GM18951 (cell line): ENCODE measurements at regions not wholly inside any gene's neighbourhood (a gene's known extent, or its start where the extent isn't known, plus 50 kb on each side); places are given as distances from the start of the nearest gene placed in this dataset.

Experiments
- POLR2A ChIP-seq: IDR thresholded peaks from 4 replicates; pipeline ENCODE4 v1.6.1; 2011; ENCODE audit warnings: mild to moderate bottlenecking; ENCODE audit not compliant: insufficient read length, insufficient read depth; ENCODE audit errors: extremely low read depth
- in situ Hi-C: fragments of 300-500 bp; cut with MboI; formaldehyde crosslinking; loops from one replicate; pipeline ENCODE4 v1.12.0; 2022; ENCODE audit warnings: low sequenced_read_pairs, mixed read lengths, inconsistent platforms; ENCODE audit not compliant: unreplicated experiment

DNA sequence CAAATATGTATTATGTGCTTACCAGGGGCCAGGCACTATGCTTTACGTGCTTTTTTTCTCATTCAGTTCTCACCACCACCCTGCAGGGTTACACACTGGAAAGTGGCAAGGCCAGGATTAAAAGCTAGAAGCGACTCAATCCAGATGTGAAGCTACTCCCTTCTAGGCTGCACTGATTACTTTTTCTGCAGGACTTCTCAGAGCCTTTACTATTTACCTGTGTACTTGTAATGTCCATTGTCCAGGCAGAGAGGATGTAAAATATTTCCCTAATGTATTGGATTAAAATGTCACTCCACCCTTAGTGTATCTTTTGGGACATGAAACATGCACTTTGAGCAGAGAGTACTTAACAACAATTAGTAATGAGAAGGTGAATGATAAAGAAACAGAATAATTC is 287.5 kb upstream of the EEF2KMT start:
- TF ChIP-seq POLR2A = no peak
- in situ Hi-C loops = no loop called here

DNA sequence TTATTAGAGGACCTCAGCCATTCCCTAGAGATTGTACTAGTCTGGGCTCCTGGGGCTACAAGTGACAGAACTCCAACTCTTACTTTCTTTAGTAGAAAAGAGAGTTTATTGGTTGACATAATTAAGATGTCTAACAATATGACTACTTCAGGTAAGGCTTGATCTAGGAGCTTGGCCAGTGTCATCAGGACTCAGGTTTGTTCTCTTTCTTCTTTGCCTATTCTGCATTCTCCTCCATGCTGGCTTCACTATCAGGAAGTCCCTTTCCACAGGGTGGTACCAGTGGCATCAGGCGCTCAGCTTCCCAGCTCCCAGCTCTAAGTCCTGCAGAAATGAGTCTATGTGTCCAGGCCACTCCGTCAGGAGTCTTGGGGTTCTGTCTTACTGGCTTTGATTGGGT is 286.1 kb upstream of the EEF2KMT start:
- no peak for TF ChIP-seq POLR2A
- in situ Hi-C loops = no loop called here

DNA sequence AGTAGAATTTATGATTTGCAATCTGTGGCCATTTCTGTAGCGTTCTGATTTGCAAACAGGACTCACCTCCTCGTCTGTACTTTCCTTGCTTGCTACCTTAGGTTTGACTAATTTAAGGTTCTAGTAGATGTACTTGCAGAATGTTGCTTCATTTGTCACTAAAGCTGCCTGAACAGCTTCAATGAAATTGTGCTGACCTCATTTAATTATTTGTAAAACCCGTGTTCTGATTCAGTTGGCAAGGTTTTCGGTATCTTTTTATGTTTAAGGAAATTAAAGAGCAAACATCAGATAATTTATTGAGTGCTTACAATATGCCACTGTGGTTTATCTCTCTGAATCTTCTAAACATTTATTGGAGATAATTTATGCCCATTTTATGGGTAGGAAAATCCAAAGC is 284.9 kb upstream of the EEF2KMT start:
- no peak for TF ChIP-seq POLR2A

DNA sequence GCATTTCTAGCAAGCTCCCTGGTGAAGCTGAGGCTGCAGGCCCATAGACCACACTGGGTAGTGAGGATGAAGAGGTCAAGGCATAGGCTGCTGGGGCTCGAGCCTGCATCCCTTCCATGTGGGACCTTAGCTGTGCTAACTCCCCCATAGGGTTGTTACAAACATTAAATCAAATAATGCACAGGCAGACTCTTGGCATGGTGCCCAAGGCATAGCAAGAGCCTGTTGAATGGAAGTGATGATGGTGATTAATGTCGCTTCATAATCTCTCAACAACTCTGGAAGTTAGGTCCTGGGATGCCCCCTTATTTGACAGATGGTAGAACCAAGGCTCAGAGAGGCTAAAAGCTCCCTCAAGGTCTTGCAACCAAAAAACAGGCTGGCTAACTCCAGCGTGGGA is 283.9 kb upstream of the EEF2KMT start:
- in situ Hi-C loops = no loop called here
- no peak for TF ChIP-seq POLR2A

More for the DNA sequence above, 284.9 kb upstream of the EEF2KMT start:
- in situ Hi-C loops = no loop called here

- TF ChIP-seq POLR2A = no peak
- in situ Hi-C loops = no loop called here
These were observed 282.4 kb upstream of the EEF2KMT start for GRCh38 chr16:5379954-5380353.

DNA sequence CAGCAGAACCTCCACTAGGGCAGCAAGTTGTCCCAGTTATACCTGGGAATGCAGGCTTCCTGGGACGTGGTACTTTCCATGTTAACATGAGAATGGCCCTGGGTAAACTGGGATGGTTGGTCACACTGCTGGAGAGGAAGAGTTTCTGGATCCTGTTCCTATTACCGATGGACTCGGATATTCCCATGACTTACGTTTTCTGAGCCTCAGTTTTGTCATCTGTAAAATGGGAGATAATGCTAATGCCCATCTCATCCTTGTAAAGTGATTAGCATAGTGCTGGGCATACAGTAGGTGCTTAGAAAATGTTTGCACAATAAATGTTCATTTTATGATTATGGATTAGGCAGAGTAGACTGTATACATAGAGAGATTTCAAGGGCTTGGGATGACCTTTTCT is 280.9 kb upstream of the EEF2KMT start:
- in situ Hi-C loops = no loop called here
- TF ChIP-seq POLR2A = no peak

- in situ Hi-C loops = no loop called here
- no peak for TF ChIP-seq POLR2A
These were observed 279.8 kb upstream of the EEF2KMT start for GRCh38 chr16:5377280-5377898.

GRCh38 chr16:5374184-5374583 is 276.6 kb upstream of the EEF2KMT start:
- in situ Hi-C loops = no loop called here
- TF ChIP-seq POLR2A = no peak

DNA sequence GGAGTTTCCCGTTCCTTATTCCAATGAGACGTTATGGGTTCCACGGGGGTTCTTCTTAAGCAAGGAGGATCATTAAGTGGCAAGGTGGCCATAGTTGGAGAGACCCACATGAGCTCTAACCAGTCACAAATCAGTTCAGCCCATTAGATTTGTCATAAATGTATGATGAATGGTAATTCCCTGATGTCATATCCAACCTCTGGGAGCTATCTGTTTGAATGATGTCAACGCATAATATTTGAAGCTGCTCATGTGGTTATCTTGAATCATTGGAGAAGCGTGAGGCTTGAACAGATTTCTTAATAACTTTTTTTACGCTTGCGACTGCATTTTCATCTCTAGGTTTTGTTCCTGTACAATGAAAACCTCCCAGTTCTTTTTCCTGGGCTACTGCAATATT is 270.4 kb upstream of the EEF2KMT start:
- in situ Hi-C loops = no loop called here
- no peak for TF ChIP-seq POLR2A

- in situ Hi-C loops = no loop called here
- TF ChIP-seq POLR2A = no peak
These were observed 268.5 kb upstream of the EEF2KMT start for GRCh38 chr16:5366126-5366525.

- in situ Hi-C loops = no loop called here
- no peak for TF ChIP-seq POLR2A
These were observed 266.6 kb upstream of the EEF2KMT start for GRCh38 chr16:5364186-5364585.

GRCh38 chr16:5361322-5361721 is 263.7 kb upstream of the EEF2KMT start:
- TF ChIP-seq POLR2A = no peak
- in situ Hi-C loops = no loop called here

- no peak for TF ChIP-seq POLR2A
- in situ Hi-C loops = no loop called here
These were observed 257.1 kb upstream of the EEF2KMT start for GRCh38 chr16:5354645-5355044.

GRCh38 chr16:5349670-5350517 is 252.3 kb upstream of the EEF2KMT start:
- TF ChIP-seq POLR2A = no peak
- in situ Hi-C loops = no loop called here
